GM23338 (cell line): ENCODE measurements at regions not wholly inside any gene's neighbourhood (a gene's known extent, or its start where the extent isn't known, plus 50 kb on each side); places are given as distances from the start of the nearest gene placed in this dataset.
A peak's percentile ranks its signal among the peaks of the same experiment; 100 is the strongest.

Source experiments
- ATAC-seq: fragments of 200-7000 bp; cut with Tn5 transposase; 3 replicates; pipeline ENCODE4 v1.9.1; 2020
- DNase-seq: peaks from one replicate; pipeline ENCODE4 v3.0.0-alpha.2; 2015; ENCODE audit warnings: low spot score
- H2AFZ ChIP-seq: fragments of 200-600 bp; sonication (generic); 2 replicates; pipeline ENCODE4 v1.8.0; 2016; ENCODE audit warnings: antibody characterized with exemption, mild to moderate bottlenecking, moderate library complexity
- H3F3A ChIP-seq: fragments of 200-600 bp; sonication (generic); replicated peaks from 2 replicates; pipeline ENCODE4 v1.8.0; 2017; ENCODE audit warnings: antibody characterized with exemption, mixed run types, low read depth
- H3K27ac ChIP-seq: fragments of 200-600 bp; sonication (generic); 2 replicates; pipeline ENCODE4 v1.6.1; 2016; ENCODE audit warnings: low read depth
- H3K27me3 ChIP-seq: fragments of 200-600 bp; sonication (generic); 2 replicates; pipeline ENCODE4 v1.8.0; 2016; ENCODE audit warnings: mild to moderate bottlenecking, mixed run types, moderate library complexity; ENCODE audit not compliant: insufficient read depth
- H3K36me3 ChIP-seq: fragments of 200-600 bp; sonication (generic); 2 replicates; pipeline ENCODE4 v1.8.0; 2016; ENCODE audit warnings: mild to moderate bottlenecking; ENCODE audit not compliant: insufficient read depth
- H3K4me1 ChIP-seq: fragments of 200-600 bp; sonication (generic); 2 replicates; pipeline ENCODE4 v1.8.0; 2016; ENCODE audit warnings: mild to moderate bottlenecking, moderate library complexity; ENCODE audit not compliant: insufficient read depth
- H3K4me2 ChIP-seq: fragments of 200-600 bp; sonication (generic); 2 replicates; pipeline ENCODE4 v1.7.1; 2017; ENCODE audit warnings: mixed run types
- H3K4me3 ChIP-seq: fragments of 200-600 bp; sonication (generic); 2 replicates; pipeline ENCODE4 v1.6.1; 2016; ENCODE audit warnings: mixed run types
- H3K79me2 ChIP-seq: fragments of 200-600 bp; sonication (generic); replicated peaks from 2 replicates; pipeline ENCODE4 v1.8.0; 2017; ENCODE audit warnings: mild to moderate bottlenecking; ENCODE audit not compliant: insufficient read depth
- H3K9me2 ChIP-seq: fragments of 200-600 bp; sonication (generic); 2 replicates; pipeline ENCODE4 v1.8.0; 2017; ENCODE audit not compliant: insufficient read depth
- H4K20me1 ChIP-seq: fragments of 200-600 bp; sonication (generic); replicated peaks from 2 replicates; pipeline ENCODE4 v1.8.0; 2017; ENCODE audit warnings: mild to moderate bottlenecking; ENCODE audit not compliant: insufficient read depth
- H3K27ac Mint-ChIP-seq: 2 replicates; pipeline ENCODE4 v1.8.0; 2020; ENCODE audit warnings: inconsistent platforms, mild to moderate bottlenecking, moderate library complexity, mixed read lengths
- H3K27me3 Mint-ChIP-seq: 3 replicates; pipeline ENCODE4 v1.8.0; 2022; ENCODE audit warnings: low read depth, mild to moderate bottlenecking, moderate library complexity, mixed read lengths, inconsistent platforms; ENCODE audit not compliant: insufficient read depth, poor library complexity
- H3K36me3 Mint-ChIP-seq: 3 replicates; pipeline ENCODE4 v1.8.0; 2021; ENCODE audit warnings: low read depth, mild to moderate bottlenecking, inconsistent platforms, moderate library complexity, mixed read lengths
- H3K4me1 Mint-ChIP-seq: 3 replicates; pipeline ENCODE4 v1.8.0; 2020; ENCODE audit warnings: mild to moderate bottlenecking, inconsistent platforms, mixed read lengths
- H3K4me3 Mint-ChIP-seq: 3 replicates; pipeline ENCODE4 v1.8.0; 2021; ENCODE audit warnings: moderate library complexity, mild to moderate bottlenecking, inconsistent platforms, mixed read lengths
- H3K9me3 Mint-ChIP-seq: 3 replicates; pipeline ENCODE4 v1.8.0; 2020; ENCODE audit warnings: moderate library complexity, mild to moderate bottlenecking, inconsistent platforms, mixed read lengths
- TF ChIP-seq, protein P1 (sequence below): IDR thresholded peaks from one replicate; pipeline ENCODE4 v1.6.1; 2018; ENCODE audit warnings: antibody characterized with exemption; ENCODE audit not compliant: unreplicated experiment
- TF ChIP-seq, protein P2 (sequence below): IDR thresholded peaks from 2 replicates; pipeline ENCODE4 v1.6.1; 2016; ENCODE audit warnings: antibody characterized with exemption
- TF ChIP-seq, protein P3 (sequence below): fragments of 250-450 bp; sonication (Bioruptor Pico); IDR thresholded peaks from 2 replicates; pipeline ENCODE4 v1.5.0; 2020; ENCODE audit warnings: mild to moderate bottlenecking, moderate library complexity

DNA sequence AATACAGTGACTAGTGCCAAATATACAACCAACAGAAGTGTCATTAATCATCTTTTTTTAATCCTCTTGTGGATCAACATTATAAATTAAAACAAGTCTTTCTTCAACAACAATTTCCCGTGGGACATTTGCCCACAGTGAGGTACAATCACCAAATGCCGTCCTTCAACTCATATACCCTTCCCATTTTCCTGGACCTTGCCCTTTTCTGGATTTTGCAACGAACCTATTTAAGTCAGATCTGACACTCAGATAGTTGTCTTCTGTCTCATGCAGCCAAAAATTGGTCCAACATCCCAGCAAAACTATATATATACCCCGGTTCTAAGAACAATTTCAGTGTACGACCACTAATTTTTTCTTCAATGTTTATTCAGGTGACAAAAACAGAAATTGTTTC, 324.0 kb downstream of the DSEL start:
- H3K36me3 Mint-ChIP-seq = no peaks in the 10 kb centered on the region
- H3K4me3 Mint-ChIP-seq = no peak overlapping the region
- TF ChIP-seq, protein P1, sequence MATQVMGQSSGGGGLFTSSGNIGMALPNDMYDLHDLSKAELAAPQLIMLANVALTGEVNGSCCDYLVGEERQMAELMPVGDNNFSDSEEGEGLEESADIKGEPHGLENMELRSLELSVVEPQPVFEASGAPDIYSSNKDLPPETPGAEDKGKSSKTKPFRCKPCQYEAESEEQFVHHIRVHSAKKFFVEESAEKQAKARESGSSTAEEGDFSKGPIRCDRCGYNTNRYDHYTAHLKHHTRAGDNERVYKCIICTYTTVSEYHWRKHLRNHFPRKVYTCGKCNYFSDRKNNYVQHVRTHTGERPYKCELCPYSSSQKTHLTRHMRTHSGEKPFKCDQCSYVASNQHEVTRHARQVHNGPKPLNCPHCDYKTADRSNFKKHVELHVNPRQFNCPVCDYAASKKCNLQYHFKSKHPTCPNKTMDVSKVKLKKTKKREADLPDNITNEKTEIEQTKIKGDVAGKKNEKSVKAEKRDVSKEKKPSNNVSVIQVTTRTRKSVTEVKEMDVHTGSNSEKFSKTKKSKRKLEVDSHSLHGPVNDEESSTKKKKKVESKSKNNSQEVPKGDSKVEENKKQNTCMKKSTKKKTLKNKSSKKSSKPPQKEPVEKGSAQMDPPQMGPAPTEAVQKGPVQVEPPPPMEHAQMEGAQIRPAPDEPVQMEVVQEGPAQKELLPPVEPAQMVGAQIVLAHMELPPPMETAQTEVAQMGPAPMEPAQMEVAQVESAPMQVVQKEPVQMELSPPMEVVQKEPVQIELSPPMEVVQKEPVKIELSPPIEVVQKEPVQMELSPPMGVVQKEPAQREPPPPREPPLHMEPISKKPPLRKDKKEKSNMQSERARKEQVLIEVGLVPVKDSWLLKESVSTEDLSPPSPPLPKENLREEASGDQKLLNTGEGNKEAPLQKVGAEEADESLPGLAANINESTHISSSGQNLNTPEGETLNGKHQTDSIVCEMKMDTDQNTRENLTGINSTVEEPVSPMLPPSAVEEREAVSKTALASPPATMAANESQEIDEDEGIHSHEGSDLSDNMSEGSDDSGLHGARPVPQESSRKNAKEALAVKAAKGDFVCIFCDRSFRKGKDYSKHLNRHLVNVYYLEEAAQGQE = no peak
- no peak for DNase-seq
- no peaks in the 10 kb centered on the region for H3K9me3 Mint-ChIP-seq
- H3K27me3 Mint-ChIP-seq = peaks cover 1% of the 10 kb centered on the region
- H4K20me1 ChIP-seq = no peaks in the 10 kb centered on the region
- no peak for ATAC-seq
- no peak overlapping the region for H3K27ac ChIP-seq
- no peaks in the 10 kb centered on the region for H3K36me3 ChIP-seq
- 0 out of 2 replicates have a peak overlapping the region, but pooled peaks have one; percentile 18 for H2AFZ ChIP-seq
- no peak overlapping the region for H3K27ac Mint-ChIP-seq
- H3K4me1 Mint-ChIP-seq = peaks cover 2% of the 10 kb centered on the region; the same call in 1 of the 3 replicates
- H3K4me1 ChIP-seq = no peaks in the 10 kb centered on the region
- no peaks in the 10 kb centered on the region for H3K9me2 ChIP-seq
- H3K79me2 ChIP-seq = no peaks in the 10 kb centered on the region
- no peaks in the 10 kb centered on the region for H3K27me3 ChIP-seq
- H3K4me3 ChIP-seq = no peak overlapping the region
- no peaks in the 10 kb centered on the region for H3F3A ChIP-seq
- no peak overlapping the region for H3K4me2 ChIP-seq

DNA sequence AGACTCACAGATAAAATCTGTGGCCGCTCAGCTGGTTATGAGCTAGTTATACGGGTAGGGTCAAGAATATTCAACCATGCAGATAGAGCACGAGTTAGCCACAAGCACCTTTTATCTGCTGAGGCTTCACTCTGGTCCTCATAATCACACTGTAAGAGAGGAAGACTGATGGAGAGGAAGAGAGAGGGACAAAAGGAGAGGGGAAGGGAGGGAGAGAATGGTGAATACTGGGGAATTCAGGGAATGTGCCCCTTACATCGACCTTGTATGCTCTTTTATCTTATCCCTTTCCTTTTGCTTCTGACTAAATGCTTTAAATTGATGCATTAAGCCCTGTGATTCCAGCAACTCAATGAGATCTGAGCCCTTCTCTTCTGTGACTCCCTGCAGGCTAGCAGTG, 333.1 kb downstream of the DSEL start:
- Mint-ChIP-seq H3K9me3 (no peaks in the 10 kb centered on the region), H3K27ac (peak overlapping the region; percentile 75), H3K4me1 (peaks cover 14% of the 10 kb centered on the region), H3K4me3 (no peak overlapping the region; the same call in 2 of the 3 replicates), H3K27me3 (no peaks in the 10 kb centered on the region), H3K36me3 (no peaks in the 10 kb centered on the region)
- Histone ChIP-seq H3K4me2 (no peak overlapping the region), H3F3A (no peaks in the 10 kb centered on the region), H3K27me3 (no peaks in the 10 kb centered on the region), H4K20me1 (no peaks in the 10 kb centered on the region), H3K4me1 (peaks cover 8% of the 10 kb centered on the region; the same call in 1 of the 2 replicates), H3K27ac (0 out of 2 replicates have a peak overlapping the region, but pooled peaks have one; percentile 12), H3K4me3 (no peak overlapping the region), H3K79me2 (no peaks in the 10 kb centered on the region), H3K9me2 (no peaks in the 10 kb centered on the region), H2AFZ (no peak overlapping the region), H3K36me3 (no peaks in the 10 kb centered on the region)
- DNase-seq (peak; percentile 79), ATAC-seq (peak; percentile 91)
- TF ChIP-seq, protein P2, sequence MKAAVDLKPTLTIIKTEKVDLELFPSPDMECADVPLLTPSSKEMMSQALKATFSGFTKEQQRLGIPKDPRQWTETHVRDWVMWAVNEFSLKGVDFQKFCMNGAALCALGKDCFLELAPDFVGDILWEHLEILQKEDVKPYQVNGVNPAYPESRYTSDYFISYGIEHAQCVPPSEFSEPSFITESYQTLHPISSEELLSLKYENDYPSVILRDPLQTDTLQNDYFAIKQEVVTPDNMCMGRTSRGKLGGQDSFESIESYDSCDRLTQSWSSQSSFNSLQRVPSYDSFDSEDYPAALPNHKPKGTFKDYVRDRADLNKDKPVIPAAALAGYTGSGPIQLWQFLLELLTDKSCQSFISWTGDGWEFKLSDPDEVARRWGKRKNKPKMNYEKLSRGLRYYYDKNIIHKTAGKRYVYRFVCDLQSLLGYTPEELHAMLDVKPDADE = no peak
- TF ChIP-seq, protein P3, sequence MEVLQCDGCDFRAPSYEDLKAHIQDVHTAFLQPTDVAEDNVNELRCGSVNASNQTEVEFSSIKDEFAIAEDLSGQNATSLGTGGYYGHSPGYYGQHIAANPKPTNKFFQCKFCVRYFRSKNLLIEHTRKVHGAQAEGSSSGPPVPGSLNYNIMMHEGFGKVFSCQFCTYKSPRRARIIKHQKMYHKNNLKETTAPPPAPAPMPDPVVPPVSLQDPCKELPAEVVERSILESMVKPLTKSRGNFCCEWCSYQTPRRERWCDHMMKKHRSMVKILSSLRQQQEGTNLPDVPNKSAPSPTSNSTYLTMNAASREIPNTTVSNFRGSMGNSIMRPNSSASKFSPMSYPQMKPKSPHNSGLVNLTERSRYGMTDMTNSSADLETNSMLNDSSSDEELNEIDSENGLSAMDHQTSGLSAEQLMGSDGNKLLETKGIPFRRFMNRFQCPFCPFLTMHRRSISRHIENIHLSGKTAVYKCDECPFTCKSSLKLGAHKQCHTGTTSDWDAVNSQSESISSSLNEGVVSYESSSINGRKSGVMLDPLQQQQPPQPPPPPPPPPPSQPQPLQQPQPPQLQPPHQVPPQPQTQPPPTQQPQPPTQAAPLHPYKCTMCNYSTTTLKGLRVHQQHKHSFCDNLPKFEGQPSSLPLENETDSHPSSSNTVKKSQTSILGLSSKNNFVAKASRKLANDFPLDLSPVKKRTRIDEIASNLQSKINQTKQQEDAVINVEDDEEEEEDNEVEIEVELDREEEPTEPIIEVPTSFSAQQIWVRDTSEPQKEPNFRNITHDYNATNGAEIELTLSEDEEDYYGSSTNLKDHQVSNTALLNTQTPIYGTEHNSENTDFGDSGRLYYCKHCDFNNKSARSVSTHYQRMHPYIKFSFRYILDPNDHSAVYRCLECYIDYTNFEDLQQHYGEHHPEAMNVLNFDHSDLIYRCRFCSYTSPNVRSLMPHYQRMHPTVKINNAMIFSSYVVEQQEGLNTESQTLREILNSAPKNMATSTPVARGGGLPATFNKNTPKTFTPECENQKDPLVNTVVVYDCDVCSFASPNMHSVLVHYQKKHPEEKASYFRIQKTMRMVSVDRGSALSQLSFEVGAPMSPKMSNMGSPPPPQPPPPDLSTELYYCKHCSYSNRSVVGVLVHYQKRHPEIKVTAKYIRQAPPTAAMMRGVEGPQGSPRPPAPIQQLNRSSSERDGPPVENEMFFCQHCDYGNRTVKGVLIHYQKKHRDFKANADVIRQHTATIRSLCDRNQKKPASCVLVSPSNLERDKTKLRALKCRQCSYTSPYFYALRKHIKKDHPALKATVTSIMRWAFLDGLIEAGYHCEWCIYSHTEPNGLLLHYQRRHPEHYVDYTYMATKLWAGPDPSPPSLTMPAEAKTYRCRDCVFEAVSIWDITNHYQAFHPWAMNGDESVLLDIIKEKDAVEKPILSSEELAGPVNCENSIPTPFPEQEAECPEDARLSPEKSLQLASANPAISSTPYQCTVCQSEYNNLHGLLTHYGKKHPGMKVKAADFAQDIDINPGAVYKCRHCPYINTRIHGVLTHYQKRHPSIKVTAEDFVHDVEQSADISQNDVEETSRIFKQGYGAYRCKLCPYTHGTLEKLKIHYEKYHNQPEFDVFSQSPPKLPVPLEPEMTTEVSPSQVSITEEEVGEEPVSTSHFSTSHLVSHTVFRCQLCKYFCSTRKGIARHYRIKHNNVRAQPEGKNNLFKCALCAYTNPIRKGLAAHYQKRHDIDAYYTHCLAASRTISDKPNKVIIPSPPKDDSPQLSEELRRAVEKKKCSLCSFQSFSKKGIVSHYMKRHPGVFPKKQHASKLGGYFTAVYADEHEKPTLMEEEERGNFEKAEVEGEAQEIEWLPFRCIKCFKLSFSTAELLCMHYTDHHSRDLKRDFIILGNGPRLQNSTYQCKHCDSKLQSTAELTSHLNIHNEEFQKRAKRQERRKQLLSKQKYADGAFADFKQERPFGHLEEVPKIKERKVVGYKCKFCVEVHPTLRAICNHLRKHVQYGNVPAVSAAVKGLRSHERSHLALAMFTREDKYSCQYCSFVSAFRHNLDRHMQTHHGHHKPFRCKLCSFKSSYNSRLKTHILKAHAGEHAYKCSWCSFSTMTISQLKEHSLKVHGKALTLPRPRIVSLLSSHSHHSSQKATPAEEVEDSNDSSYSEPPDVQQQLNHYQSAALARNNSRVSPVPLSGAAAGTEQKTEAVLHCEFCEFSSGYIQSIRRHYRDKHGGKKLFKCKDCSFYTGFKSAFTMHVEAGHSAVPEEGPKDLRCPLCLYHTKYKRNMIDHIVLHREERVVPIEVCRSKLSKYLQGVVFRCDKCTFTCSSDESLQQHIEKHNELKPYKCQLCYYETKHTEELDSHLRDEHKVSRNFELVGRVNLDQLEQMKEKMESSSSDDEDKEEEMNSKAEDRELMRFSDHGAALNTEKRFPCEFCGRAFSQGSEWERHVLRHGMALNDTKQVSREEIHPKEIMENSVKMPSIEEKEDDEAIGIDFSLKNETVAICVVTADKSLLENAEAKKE (CRISPR knock-in tag) = peak; percentile 93
